Uterus (tissue), 3 donors: ENCODE measurements at regions not wholly inside any gene's neighbourhood (a gene's known extent, or its start where the extent isn't known, plus 50 kb on each side); places are given as distances from the start of the nearest gene placed in this dataset.
"Not testable (repeated sequence)": the region's sequence is repeated elsewhere in the genome, so short reads cannot be mapped to it uniquely, and the experiment has no call there.

Experiments
- DNase-seq, 2 donors: peaks; one replicate each; pipeline ENCODE4 v3.0.0-alpha.2; 2019 to 2020
- H3K27ac ChIP-seq, 2 donors: fragments of 200-600 bp; sonication (generic); 1 replicate in 1 of 2; 2 replicates in 1 of 2; pipeline ENCODE4 v1.5.1; 2016 to 2018
- H3K27me3 ChIP-seq, 2 donors: fragments of 200-600 bp; sonication (generic); one replicate each; pipeline ENCODE4 v1.5.1; 2018 to 2019; ENCODE audit warnings: control low read depth in 1 of 2
- H3K36me3 ChIP-seq, 2 donors: fragments of 200-600 bp; sonication (generic); one replicate each; pipeline ENCODE4 v1.5.1; 2019; ENCODE audit warnings: control low read depth in 1 of 2
- H3K4me1 ChIP-seq, 2 donors: fragments of 200-600 bp; sonication (generic); one replicate each; pipeline ENCODE4 v1.5.1; 2018 to 2019; ENCODE audit warnings: control low read depth in 1 of 2
- H3K4me3 ChIP-seq, 2 donors: fragments of 200-600 bp; sonication (generic); 1 replicate in 1 of 2; 2 replicates in 1 of 2; pipeline ENCODE4 v1.5.1; 2018 to 2019; ENCODE audit warnings: mild to moderate bottlenecking in 1 of 2
- H3K9me3 ChIP-seq, 2 donors: fragments of 200-600 bp; sonication (generic); one replicate each; pipeline ENCODE4 v1.5.1; 2019; ENCODE audit warnings: control low read depth in 1 of 2
- CTCF ChIP-seq, 4 experiments: fragments of 200-600 bp in 2 of 4; fragments of 450-650 bp in 2 of 4; sonication (generic) in 2 of 4; IDR thresholded peaks; one replicate each; pipeline ENCODE4 v1.5.1; 2016 to 2019; ENCODE audit warnings: antibody characterized with exemption in 4 of 4, mild to moderate bottlenecking in 2 of 4, moderate library complexity in 1 of 4
- intact Hi-C: fragments of 100-400 bp; cut with DNase I; formaldehyde crosslinking; loops from one replicate; pipeline ENCODE4 v1.15.1; 2023; ENCODE audit warnings: low total_unique reads
- donor health status: DM: yes; HTN: yes; CAD: no.

GRCh38 chr16:15224651-15225050 lies 130.6 kb upstream of the RRN3 start:
- H3K4me3 ChIP-seq, H3K36me3 ChIP-seq, H3K27ac ChIP-seq, H3K27me3 ChIP-seq, intact Hi-C loops, H3K9me3 ChIP-seq, DNase-seq, H3K4me1 ChIP-seq: not testable (repeated sequence)

GRCh38 chr16:15223398-15223797 lies 129.3 kb upstream of the RRN3 start:
- H3K27me3 ChIP-seq, DNase-seq, H3K27ac ChIP-seq, H3K4me1 ChIP-seq, H3K9me3 ChIP-seq, intact Hi-C loops, H3K36me3 ChIP-seq, H3K4me3 ChIP-seq: not testable (repeated sequence)

GRCh38 chr16:15219679-15220615 lies 125.9 kb upstream of the RRN3 start:
- DNase-seq, H3K27ac ChIP-seq, intact Hi-C loops, H3K27me3 ChIP-seq, H3K9me3 ChIP-seq, H3K4me1 ChIP-seq, H3K36me3 ChIP-seq, H3K4me3 ChIP-seq: not testable (repeated sequence)
- TF ChIP-seq CTCF (IDR thresholded peaks at IDR 0.05), result peak; percentile 45 to 69 (median 63)

- intact Hi-C loops, H3K4me1 ChIP-seq, H3K36me3 ChIP-seq, H3K9me3 ChIP-seq, H3K27ac ChIP-seq, H3K4me3 ChIP-seq, H3K27me3 ChIP-seq: not testable (repeated sequence)
- DNase-seq, result peak; percentile 24 to 36
Observed at GRCh38 chr16:15218856-15219500, 124.9 kb upstream of the RRN3 start.

- H3K27me3 ChIP-seq, DNase-seq, H3K36me3 ChIP-seq, intact Hi-C loops, H3K9me3 ChIP-seq, H3K27ac ChIP-seq, H3K4me3 ChIP-seq, H3K4me1 ChIP-seq: not testable (repeated sequence)
Observed at GRCh38 chr16:15207202-15207981, 113.3 kb upstream of the RRN3 start.

GRCh38 chr16:15206439-15206838 lies 112.4 kb upstream of the RRN3 start:
- H3K9me3 ChIP-seq, H3K4me3 ChIP-seq, DNase-seq, H3K4me1 ChIP-seq, intact Hi-C loops, H3K27ac ChIP-seq, H3K27me3 ChIP-seq, H3K36me3 ChIP-seq: not testable (repeated sequence)

GRCh38 chr16:15205939-15206338 lies 111.9 kb upstream of the RRN3 start:
- DNase-seq, H3K36me3 ChIP-seq, H3K4me3 ChIP-seq, H3K27me3 ChIP-seq, intact Hi-C loops, H3K27ac ChIP-seq, H3K9me3 ChIP-seq, H3K4me1 ChIP-seq: not testable (repeated sequence)

GRCh38 chr16:15204571-15204970 lies 110.5 kb upstream of the RRN3 start:
- intact Hi-C loops, H3K27ac ChIP-seq, H3K9me3 ChIP-seq, H3K4me3 ChIP-seq, H3K27me3 ChIP-seq, DNase-seq, H3K4me1 ChIP-seq, H3K36me3 ChIP-seq: not testable (repeated sequence)

GRCh38 chr16:15192813-15193212 lies 98.7 kb upstream of the RRN3 start:
- H3K27ac ChIP-seq, intact Hi-C loops, DNase-seq, H3K36me3 ChIP-seq, H3K9me3 ChIP-seq, H3K27me3 ChIP-seq, H3K4me1 ChIP-seq, H3K4me3 ChIP-seq: not testable (repeated sequence)

- H3K27me3 ChIP-seq, intact Hi-C loops, H3K36me3 ChIP-seq, DNase-seq, H3K4me1 ChIP-seq, H3K27ac ChIP-seq, H3K4me3 ChIP-seq, H3K9me3 ChIP-seq: not testable (repeated sequence)
Observed at GRCh38 chr16:15192197-15192596, 98.1 kb upstream of the RRN3 start.

GRCh38 chr16:15189478-15189877 lies 95.4 kb upstream of the RRN3 start:
- DNase-seq, intact Hi-C loops, H3K9me3 ChIP-seq, H3K4me3 ChIP-seq, H3K36me3 ChIP-seq, H3K27me3 ChIP-seq, H3K27ac ChIP-seq, H3K4me1 ChIP-seq: not testable (repeated sequence)
